ENCODE measurements at regions not wholly inside any gene's neighbourhood (a gene's known extent, or its start where the extent isn't known, plus 50 kb on each side); places are given as distances from the start of the nearest gene placed in this dataset.
"Not testable (repeated sequence)": the region's sequence is repeated elsewhere in the genome, so short reads cannot be mapped to it uniquely, and the experiment has no call there.

- DNase-seq: not testable (repeated sequence)
Observed at GRCh38 chr2:19089476-19089875, 268.9 kb downstream of the OSR1 start.

GRCh38 chr2:19086231-19086651 lies 272.2 kb downstream of the OSR1 start:
- DNase-seq: no peak

DNA sequence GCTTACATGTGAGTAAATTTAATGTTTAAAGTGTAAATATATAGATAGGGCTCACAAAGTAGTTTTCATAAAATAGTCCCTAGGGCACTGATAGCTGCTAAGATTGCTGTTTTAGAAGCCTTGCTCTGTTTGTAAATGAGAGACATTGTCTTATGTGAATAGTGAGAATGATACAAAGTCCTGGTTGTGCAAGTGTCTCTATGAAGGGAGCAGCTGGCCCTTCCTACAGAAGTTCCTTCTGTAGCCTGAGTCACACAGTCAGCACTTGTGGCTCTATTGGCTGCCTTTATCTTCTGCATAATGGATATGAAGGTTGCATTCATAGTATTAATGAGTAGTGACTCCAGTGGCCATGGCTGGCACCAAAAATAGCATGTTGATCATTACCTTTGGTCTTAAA lies 279.7 kb downstream of the OSR1 start:
- no peak for DNase-seq

DNA sequence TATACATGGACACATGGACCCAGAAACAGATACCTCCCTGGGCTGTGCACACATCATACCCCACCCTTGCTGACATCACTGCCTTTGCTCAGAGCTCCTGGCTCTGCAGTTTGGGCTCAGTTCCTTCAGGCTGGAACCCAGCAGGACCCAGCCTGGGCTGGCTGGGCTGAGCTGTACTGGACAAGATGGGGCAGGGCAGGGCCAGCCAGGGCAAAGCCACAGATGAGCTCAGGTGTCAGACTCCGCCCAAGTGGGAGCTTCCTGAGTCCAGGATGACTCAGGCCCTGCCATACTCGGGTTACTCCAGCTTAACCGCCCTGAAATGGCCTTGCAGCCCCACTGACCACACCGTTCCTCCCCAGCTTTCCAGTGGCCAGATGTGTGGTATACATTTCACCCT lies 284.9 kb downstream of the OSR1 start:
- DNase-seq: no peak

DNA sequence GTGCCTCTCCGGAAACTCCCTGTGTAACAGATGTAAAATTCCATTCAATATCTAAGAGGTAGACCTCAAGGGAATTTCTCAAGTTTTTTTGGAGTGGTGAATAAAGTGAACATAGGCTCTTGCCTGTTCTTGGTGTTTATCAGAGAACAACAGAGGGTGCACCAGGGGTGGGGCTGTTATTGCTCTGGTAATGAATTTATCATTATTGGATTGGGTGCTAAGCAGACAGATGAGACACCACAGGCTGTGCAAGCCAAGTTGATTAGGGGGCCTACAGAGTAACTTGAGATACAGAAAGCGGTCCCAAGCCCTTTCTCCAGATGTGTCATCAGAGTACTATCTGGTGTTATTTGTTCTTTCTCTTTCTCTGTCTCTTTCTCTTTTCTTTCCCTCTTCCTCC lies 286.3 kb downstream of the OSR1 start:
- no peak for DNase-seq

- no peak for DNase-seq
Observed at GRCh38 chr2:19070886-19071285, 287.5 kb downstream of the OSR1 start.

DNA sequence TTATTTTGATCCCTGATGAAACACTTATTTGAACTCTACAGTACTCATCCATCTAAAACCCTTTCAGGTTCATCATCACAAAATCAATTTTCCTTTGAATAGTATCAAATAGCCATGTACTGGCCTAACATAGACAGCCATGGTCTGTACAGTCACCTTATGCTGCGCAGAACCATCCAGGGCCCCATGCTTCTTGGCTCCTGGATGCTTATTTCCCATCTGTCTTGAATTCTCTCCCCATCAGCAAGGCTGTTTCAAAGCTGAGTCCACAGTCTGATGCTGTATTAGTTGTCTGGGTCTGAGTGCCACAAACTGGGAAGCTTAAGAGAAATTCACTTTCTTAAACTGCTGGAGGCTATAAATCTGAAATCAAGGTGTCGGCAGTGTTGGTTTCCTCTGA lies 290.2 kb downstream of the OSR1 start:
- DNase-seq: no peak

- DNase-seq: no peak
Observed at GRCh38 chr2:19062370-19062769, 296.1 kb downstream of the OSR1 start.

- no peak for DNase-seq
Observed at GRCh38 chr2:19059076-19059475, 299.3 kb downstream of the OSR1 start.

GRCh38 chr2:19051203-19051831 lies 307.1 kb downstream of the OSR1 start:
- DNase-seq: no peak

GRCh38 chr2:19050354-19050753 lies 308.1 kb downstream of the OSR1 start:
- no peak for DNase-seq

- DNase-seq: no peak
Observed at GRCh38 chr2:19048593-19049266, 309.7 kb downstream of the OSR1 start.

- DNase-seq: no peak
Observed at GRCh38 chr2:19046986-19047780, 311.2 kb downstream of the OSR1 start.

DNA sequence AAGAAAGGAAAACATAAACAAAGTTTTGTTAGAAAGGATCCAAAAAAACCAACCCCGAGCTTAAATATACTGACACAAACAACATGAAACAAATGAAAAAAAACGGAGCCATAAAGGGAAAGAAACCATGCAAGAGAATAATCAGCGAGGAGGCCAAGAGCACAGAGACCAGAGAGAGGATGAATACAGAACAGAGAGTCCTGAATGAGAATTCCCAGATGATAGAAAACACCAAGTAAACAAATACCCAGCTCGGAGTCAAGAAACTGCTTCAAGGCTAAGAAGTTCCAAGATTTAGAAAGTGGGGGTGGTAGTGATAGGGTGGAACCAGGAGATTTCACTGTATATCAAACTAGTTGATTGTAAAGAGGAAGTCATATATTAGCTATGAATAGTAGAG lies 313.3 kb downstream of the OSR1 start:
- DNase-seq: no peak

GRCh38 chr2:19043893-19044292 lies 314.5 kb downstream of the OSR1 start:
- no peak for DNase-seq

DNA sequence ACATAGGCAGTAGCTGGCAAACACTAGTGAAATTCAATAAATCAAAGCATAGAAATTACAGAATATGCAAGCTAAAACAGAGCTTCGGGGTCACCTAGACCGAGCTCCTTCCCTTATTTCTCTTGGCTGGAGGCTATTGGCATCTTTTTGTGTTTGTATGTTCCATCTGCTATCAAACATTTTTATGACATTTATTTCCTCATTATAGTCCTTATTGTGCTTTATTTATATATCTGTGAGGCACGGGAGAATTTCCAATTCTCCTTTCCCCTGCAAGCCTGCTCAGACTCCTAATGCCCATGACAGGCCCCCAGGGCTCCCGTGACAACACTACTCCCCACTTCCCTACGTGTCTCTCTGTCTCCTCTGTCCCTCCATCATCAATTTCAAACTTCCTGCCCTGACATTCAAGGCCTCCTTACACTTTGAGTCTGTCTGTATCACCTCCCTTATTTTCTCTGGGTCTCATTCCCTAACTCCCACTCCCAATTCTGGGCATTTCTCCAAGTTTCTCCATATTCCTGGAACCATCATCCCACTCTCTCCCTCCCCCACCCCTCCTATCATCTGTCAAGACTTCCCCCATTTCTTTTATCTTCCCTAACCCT lies 316.9 kb downstream of the OSR1 start:
- DNase-seq: no peak

GRCh38 chr2:19038071-19039015 lies 320.1 kb downstream of the OSR1 start:
- no peak for DNase-seq

GRCh38 chr2:19036091-19036490 lies 322.3 kb downstream of the OSR1 start:
- no peak for DNase-seq

DNA sequence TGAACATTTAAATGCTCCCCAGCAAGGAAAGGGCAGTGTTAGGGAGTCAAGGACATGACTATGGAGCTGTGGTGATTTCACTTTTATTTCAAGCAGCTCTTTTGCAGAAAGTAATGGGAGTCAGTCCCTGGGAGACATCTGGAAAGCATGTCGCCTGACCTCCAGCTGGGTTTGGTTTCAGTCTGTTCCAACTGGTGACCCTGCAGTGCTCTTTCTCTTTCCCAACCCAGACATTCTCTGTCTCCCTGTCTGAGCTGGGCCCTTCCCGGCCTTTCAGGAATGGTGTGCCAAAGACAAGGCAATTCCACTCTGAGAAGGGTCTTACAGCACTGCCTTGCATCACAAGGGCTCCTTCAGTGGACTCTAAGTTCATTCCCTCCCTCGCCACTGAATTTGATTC lies 323.2 kb downstream of the OSR1 start:
- no peak for DNase-seq

GRCh38 chr2:19033240-19033639 lies 325.2 kb downstream of the OSR1 start:
- no peak for DNase-seq

- DNase-seq: no peak
Observed at GRCh38 chr2:19031642-19032041, 326.8 kb downstream of the OSR1 start.

GRCh38 chr2:19029655-19030054 lies 328.8 kb downstream of the OSR1 start:
- no peak for DNase-seq

All from stimulated activated CD4-positive, alpha-beta T cell treated with anti-CD3 and anti-CD28 coated beads, Interleukin-4, amount 100 ng/mL, for 1 hour (primary cell).